B cell (primary cell): ENCODE measurements at regions not wholly inside any gene's neighbourhood (a gene's known extent, or its start where the extent isn't known, plus 50 kb on each side); places are given as distances from the start of the nearest gene placed in this dataset.

Experiments used
- ATAC-seq: fragments of 200-7000 bp; cut with Tn5 transposase; one replicate; pipeline ENCODE4 v1.10.0; 2021; ENCODE audit warnings: low read depth, mild to moderate bottlenecking, moderate number of reproducible peaks, moderate library complexity
- CTCF ChIA-PET: fragments of 350-600 bp; sonication (Branson Sonifier 250); formaldehyde crosslinking; loops from one replicate; lab custom pipeline; 2021; ENCODE audit warnings: antibody characterized with exemption, inconsistent platforms; lab: Charles Lee
- POLR2A ChIA-PET: fragments of 350-600 bp; sonication (Branson Sonifier 250); formaldehyde crosslinking; loops from one replicate; lab custom pipeline; 2021; ENCODE audit warnings: antibody characterized with exemption; lab: Charles Lee
- DNase-seq: peaks from one replicate; pipeline ENCODE4 v3.0.0; 2013
- H2AFZ ChIP-seq: 2 replicates; pipeline ENCODE4 v1.6.1; 2012; ENCODE audit warnings: mild to moderate bottlenecking, low read depth, low read length; ENCODE audit not compliant: insufficient read depth, poor library complexity, severe bottlenecking
- H3K27ac ChIP-seq, 2 donors: 1 replicate in 1 of 2; 2 replicates in 1 of 2; pipeline ENCODE4 v1.5.1; 2012 to 2013; ENCODE audit warnings: low read length in 2 of 2, mild to moderate bottlenecking in 2 of 2, moderate library complexity in 1 of 2
- H3K27me3 ChIP-seq, 4 experiments: fragments of 200-600 bp in 1 of 4; sonication (generic) in 1 of 4; replicated peaks in 1 of 4; 1 replicate in 2 of 4; 2 replicates in 2 of 4; pipeline versions ENCODE4 v1.6.1 to v1.7.0; 2013 to 2016; ENCODE audit warnings: low read length in 3 of 4, mild to moderate bottlenecking in 2 of 4, mixed read lengths in 1 of 4, moderate library complexity in 1 of 4; ENCODE audit not compliant: insufficient read depth in 4 of 4, control insufficient read depth in 3 of 4; ENCODE audit errors: control extremely low read depth in 1 of 4
- H3K36me3 ChIP-seq, 2 experiments: replicated peaks in 1 of 2; 1 replicate in 1 of 2; 2 replicates in 1 of 2; pipeline versions ENCODE4 v1.6.1 to v1.7.1; 2013; ENCODE audit warnings: low read length in 1 of 2; ENCODE audit not compliant: insufficient read depth in 2 of 2, control insufficient read depth in 1 of 2; ENCODE audit errors: control extremely low read depth in 1 of 2, extremely low read depth in 1 of 2
- H3K4me1 ChIP-seq, 2 donors: fragments of 200-600 bp in 1 of 2; sonication (generic) in 1 of 2; 1 replicate in 1 of 2; 2 replicates in 1 of 2; pipeline versions ENCODE4 v1.5.1 to v1.6.1; 2013 to 2017; ENCODE audit warnings: low read length in 2 of 2; ENCODE audit not compliant: control insufficient read depth in 2 of 2, insufficient read depth in 2 of 2
- H3K4me2 ChIP-seq: replicated peaks from 2 replicates; pipeline ENCODE3; 2012; ENCODE audit warnings: mild to moderate bottlenecking, low read depth, low read length; ENCODE audit not compliant: poor library complexity, severe bottlenecking
- H3K4me3 ChIP-seq, 5 experiments: fragments of 200-600 bp in 1 of 5; sonication (generic) in 1 of 5; 1 replicate in 3 of 5; 2 replicates in 2 of 5; pipeline versions ENCODE4 v1.5.1 to v1.7.0; 2011 to 2016; ENCODE audit warnings: low read length in 4 of 5, mild to moderate bottlenecking in 4 of 5, low read depth in 2 of 5, control low read depth in 1 of 5, moderate library complexity in 1 of 5; ENCODE audit not compliant: insufficient read depth in 1 of 5; ENCODE audit errors: control extremely low read depth in 1 of 5, extremely low read depth in 1 of 5
- H3K79me2 ChIP-seq: fragments of 200-600 bp; sonication (generic); one replicate; pipeline ENCODE4 v1.6.0; 2016; ENCODE audit warnings: low read length; ENCODE audit not compliant: control insufficient read depth, insufficient read depth
- H3K9ac ChIP-seq: fragments of 200-600 bp; sonication (generic); 2 replicates; pipeline ENCODE4 v1.6.1; 2017; ENCODE audit warnings: mild to moderate bottlenecking, low read length, moderate library complexity
- H3K9me3 ChIP-seq, 3 donors: one replicate each; pipeline versions ENCODE4 v1.6.1 to v1.7.1; 2013; ENCODE audit warnings: low read length in 2 of 3; ENCODE audit not compliant: control insufficient read depth in 2 of 3, insufficient read depth in 1 of 3; ENCODE audit errors: control extremely low read depth in 1 of 3
- H4K20me1 ChIP-seq: 2 replicates; pipeline ENCODE4 v1.6.0; 2012; ENCODE audit warnings: mild to moderate bottlenecking, low read length; ENCODE audit not compliant: insufficient read depth, control insufficient read depth, poor library complexity, severe bottlenecking
- H3K27ac Mint-ChIP-seq: one replicate; pipeline ENCODE4 v1.8.0; 2021; ENCODE audit warnings: mixed read lengths
- H3K27me3 Mint-ChIP-seq: one replicate; pipeline ENCODE4 v1.8.0; 2021; ENCODE audit warnings: mixed read lengths
- H3K4me1 Mint-ChIP-seq: one replicate; pipeline ENCODE4 v1.8.0; 2021; ENCODE audit warnings: mixed read lengths
- H3K4me3 Mint-ChIP-seq: one replicate; pipeline ENCODE4 v1.8.0; 2021; ENCODE audit warnings: mixed read lengths
- H3K9me3 Mint-ChIP-seq: one replicate; pipeline ENCODE4 v1.8.0; 2022; ENCODE audit warnings: mixed read lengths; ENCODE audit not compliant: insufficient read depth
- CTCF ChIP-seq: fragments of 200-600 bp; IDR thresholded peaks from one replicate; pipeline ENCODE4 v1.8.0; 2022; ENCODE audit warnings: antibody characterized with exemption, mild to moderate bottlenecking
- EZH2 ChIP-seq: IDR thresholded peaks from 2 replicates; pipeline ENCODE4 v1.6.1; 2012; ENCODE audit warnings: borderline replicate concordance, low read depth, mild to moderate bottlenecking, moderate library complexity, low read length; ENCODE audit not compliant: insufficient read depth, poor library complexity, severe bottlenecking
- WGBS: methylation state at CpG from one replicate; pipeline ENCODE4 v1.1.5; 2013; ENCODE audit warnings: missing lambda C conversion rate; ENCODE audit not compliant: insufficient coverage; 5-methylcytosine and 5-hydroxymethylcytosine counted together
- intact Hi-C: fragments of 100-400 bp; cut with micrococcal nuclease; formaldehyde crosslinking; loops from one replicate; pipeline ENCODE4 v1.10.0; 2022

- no peaks in the 10 kb centered on the region for H3K9me3 Mint-ChIP-seq
- no peak overlapping the region for H3K4me3 Mint-ChIP-seq
- no peaks in the 10 kb centered on the region for H3K27me3 ChIP-seq
- no peak overlapping the region for H3K4me3 ChIP-seq
- H3K27ac Mint-ChIP-seq, result no peak overlapping the region
- ChIA-PET CTCF (no interaction called here), POLR2A (no interaction called here)
- peaks cover 10% of the 10 kb centered on the region for H3K27me3 Mint-ChIP-seq
- no peak for TF ChIP-seq CTCF
- TF ChIP-seq EZH2, result no peak
- H3K4me2 ChIP-seq, result no peak overlapping the region
- H3K27ac ChIP-seq, result no peak overlapping the region
- H3K4me1 ChIP-seq, result no peaks in the 10 kb centered on the region
- H3K9ac ChIP-seq, result no peak overlapping the region
- no peaks in the 10 kb centered on the region for H3K79me2 ChIP-seq
- intact Hi-C loops, result loop anchor here (10.0 kb wide), 1 partner anchor 196 kb away; no protein-coding TSS in a partner anchor
- no peaks in the 10 kb centered on the region for H3K4me1 Mint-ChIP-seq
- H4K20me1 ChIP-seq, result no peaks in the 10 kb centered on the region
- H2AFZ ChIP-seq, result no peak overlapping the region
- 93% methylated on average over 4 of the region's 5 CpGs for WGBS
- DNase-seq, result no peak
- H3K9me3 ChIP-seq, result peaks cover 0 to 4% (median 0%) of the 10 kb centered on the region in 3 donors
- no peak for ATAC-seq
- H3K36me3 ChIP-seq, result no peaks in the 10 kb centered on the region
Observed at GRCh38 chr5:133778636-133779035, 166.3 kb upstream of the FSTL4 start.

GRCh38 chr5:133777951-133778350 lies 165.6 kb upstream of the FSTL4 start:
- Mint-ChIP-seq H3K27ac (no peak overlapping the region), H3K4me1 (no peaks in the 10 kb centered on the region), H3K9me3 (no peaks in the 10 kb centered on the region), H3K4me3 (no peak overlapping the region), H3K27me3 (peaks cover 14% of the 10 kb centered on the region)
- H3K4me1 ChIP-seq, result no peaks in the 10 kb centered on the region
- no peaks in the 10 kb centered on the region for H3K36me3 ChIP-seq
- no peaks in the 10 kb centered on the region for H3K79me2 ChIP-seq
- DNase-seq (no peak), ATAC-seq (no peak)
- TF ChIP-seq CTCF (no peak), EZH2 (no peak)
- no peak overlapping the region for H3K9ac ChIP-seq
- 43% methylated on average over 1 of the region's 3 CpGs for WGBS
- H4K20me1 ChIP-seq, result no peaks in the 10 kb centered on the region
- POLR2A ChIA-PET, result no interaction called here
- peaks cover 0 to 4% (median 0%) of the 10 kb centered on the region in 3 donors for H3K9me3 ChIP-seq
- H3K4me2 ChIP-seq, result no peak overlapping the region
- H3K27ac ChIP-seq, result no peak overlapping the region
- CTCF ChIA-PET, result no interaction called here
- no peak overlapping the region for H2AFZ ChIP-seq
- H3K27me3 ChIP-seq, result no peaks in the 10 kb centered on the region
- intact Hi-C loops, result loop anchor here (10.0 kb wide), 1 partner anchor 197 kb away; no protein-coding TSS in a partner anchor
- H3K4me3 ChIP-seq, result no peak overlapping the region
